HepG2 (cell line): ENCODE measurements at regions not wholly inside any gene's neighbourhood (a gene's known extent, or its start where the extent isn't known, plus 50 kb on each side); places are given as distances from the start of the nearest gene placed in this dataset.

Experiments
- ATAC-seq: fragments of 200-7000 bp; cut with Tn5 transposase; 3 replicates; pipeline ENCODE4 v1.9.1; 2020; ENCODE audit warnings: mild to moderate bottlenecking, moderate library complexity
- BruUV-seq: library from RNA; stranded (reverse); fragments of 400-500 nt; replicated peaks from 2 replicates; lab custom pipeline; 2021; lab: Mats Ljungman, UMichigan
- CTCF ChIA-PET: fragments of 300-600 bp; formaldehyde crosslinking; extraction: SDS; loops from one replicate; lab custom pipeline; 2021; ENCODE audit warnings: low total read pairs, inconsistent platforms, low intra/inter-chr PET ratio; lab: Yijun Ruan, JAX
- POLR2A ChIA-PET: fragments of 350-600 bp; sonication (Branson Sonifier 250); formaldehyde crosslinking; loops from one replicate; lab custom pipeline; 2020; ENCODE audit warnings: antibody characterized with exemption, inconsistent platforms; lab: Yijun Ruan, JAX
- DNase-seq: peaks from one replicate; pipeline ENCODE4 v3.0.0-alpha.2; 2015; ENCODE audit warnings: low spot score
- FAIRE-seq: peaks from 3 replicates; lab custom pipeline; 2011; peaks lifted over from hg19 to GRCh38; lab: Jason Lieb, UNC
- H2AFZ ChIP-seq: one replicate; pipeline ENCODE4 v1.6.1; 2011; ENCODE audit warnings: low read length, inconsistent platforms
- H3K27ac ChIP-seq: fragments of 300-600 bp; 3 replicates; pipeline ENCODE4 v1.8.0; 2011; ENCODE audit warnings: mixed run types, mild to moderate bottlenecking, mixed read lengths, low read length, inconsistent platforms; ENCODE audit not compliant: insufficient read depth; ENCODE audit errors: extremely low read length
- H3K27me3 ChIP-seq, 2 experiments: fragments of 200-600 bp in 1 of 2; 2 replicates in 1 of 2; 3 replicates in 1 of 2; pipeline versions ENCODE4 v1.6.0 to v1.8.0; 2011; ENCODE audit warnings: low read length in 2 of 2, mild to moderate bottlenecking in 2 of 2, moderate library complexity in 2 of 2, inconsistent platforms in 1 of 2; ENCODE audit not compliant: insufficient read depth in 2 of 2, control insufficient read depth in 1 of 2
- H3K36me3 ChIP-seq, 2 experiments: fragments of 200-600 bp in 1 of 2; replicated peaks in 1 of 2; 2 replicates in 1 of 2; 3 replicates in 1 of 2; pipeline versions ENCODE4 v1.5.1 to v1.8.0; 2011; ENCODE audit warnings: low read length in 2 of 2, inconsistent platforms in 1 of 2; ENCODE audit not compliant: insufficient read depth in 2 of 2, control insufficient read depth in 1 of 2
- H3K4me1 ChIP-seq: 2 replicates; pipeline ENCODE4 v1.5.1; 2012; ENCODE audit warnings: low read length, inconsistent platforms; ENCODE audit not compliant: insufficient read depth
- H3K4me2 ChIP-seq: 2 replicates; pipeline ENCODE4 v1.6.0; 2011; ENCODE audit warnings: low read depth, low read length, inconsistent platforms
- H3K4me3 ChIP-seq, 3 experiments: fragments of 200-600 bp in 1 of 3; sonication (generic), shearing (Covaris generic) in 1 of 3; replicated peaks in 1 of 3; 2 replicates each; pipeline ENCODE4 v1.5.1; 2011 to 2016; ENCODE audit warnings: low read length in 3 of 3, inconsistent platforms in 2 of 3, low read depth in 2 of 3, mild to moderate bottlenecking in 2 of 3, control low read depth in 1 of 3, mixed read lengths in 1 of 3; ENCODE audit not compliant: insufficient read depth in 1 of 3
- H3K79me2 ChIP-seq: one replicate; pipeline ENCODE4 v1.6.1; 2011; ENCODE audit warnings: low read length, inconsistent platforms; ENCODE audit not compliant: insufficient read depth
- H3K9ac ChIP-seq: 2 replicates; pipeline ENCODE4 v1.6.0; 2011; ENCODE audit warnings: mild to moderate bottlenecking, low read depth, low read length, inconsistent platforms; ENCODE audit not compliant: insufficient read depth
- H3K9me3 ChIP-seq: 2 replicates; pipeline ENCODE4 v1.5.1; 2012; ENCODE audit warnings: mild to moderate bottlenecking, low read length
- H4K20me1 ChIP-seq: 2 replicates; pipeline ENCODE4 v1.6.0; 2011; ENCODE audit warnings: inconsistent platforms, mild to moderate bottlenecking, low read length, moderate library complexity; ENCODE audit not compliant: insufficient read depth
- HNRNPLL ChIP-seq: fragments of 200-400 bp; formaldehyde crosslinking; IDR thresholded peaks from 2 replicates; pipeline ENCODE4 v1.6.1; 2017; ENCODE audit warnings: mild to moderate bottlenecking, low read depth, low read length; ENCODE audit not compliant: poor library complexity, severe bottlenecking
- KDM5A ChIP-seq: fragments of 200-600 bp; sonication (generic); IDR thresholded peaks from 2 replicates; pipeline ENCODE4 v1.7.0; 2018; ENCODE audit warnings: antibody characterized with exemption, mild to moderate bottlenecking, low read length, borderline replicate concordance
- KLF11 ChIP-seq: IDR thresholded peaks from 2 replicates; pipeline ENCODE4 v1.6.1; 2016; ENCODE audit warnings: missing compliant biosample characterization
- NFIC ChIP-seq: IDR thresholded peaks from 2 replicates; pipeline ENCODE4 v1.6.1; 2012; ENCODE audit warnings: mild to moderate bottlenecking, low read length, inconsistent platforms
- ONECUT2 ChIP-seq: sonication (generic); formaldehyde crosslinking; IDR thresholded peaks from 2 replicates; pipeline ENCODE4 v1.4.0; 2020; ENCODE audit warnings: missing genetic modification reagents
- PRMT3 ChIP-seq: sonication (generic); formaldehyde crosslinking; IDR thresholded peaks from 2 replicates; pipeline ENCODE4 v1.8.1; 2022; ENCODE audit warnings: low read depth, mild to moderate bottlenecking, moderate library complexity, missing genetic modification reagents, borderline replicate concordance
- SOX5 ChIP-seq: IDR thresholded peaks from 2 replicates; pipeline ENCODE4 v1.6.1; 2016; ENCODE audit warnings: borderline replicate concordance
- XRCC5 ChIP-seq: fragments of 200-400 bp; formaldehyde crosslinking; optimal IDR thresholded peaks from 2 replicates; pipeline ENCODE3; 2017; ENCODE audit warnings: mild to moderate bottlenecking, low read length
- ZNF101 ChIP-seq: sonication (generic); formaldehyde crosslinking; IDR thresholded peaks from 2 replicates; pipeline ENCODE4 v1.4.0; 2020; ENCODE audit warnings: mild to moderate bottlenecking, low read depth, missing genetic modification reagents, borderline replicate concordance
- ZNF234 ChIP-seq: sonication (generic); formaldehyde crosslinking; conservative IDR thresholded peaks from 2 replicates; pipeline ENCODE4 v1.5.1; 2020; ENCODE audit warnings: mild to moderate bottlenecking, missing genetic modification reagents
- ZNF468 ChIP-seq: sonication (generic); formaldehyde crosslinking; IDR thresholded peaks from 2 replicates; pipeline ENCODE4 v1.8.0; 2022; ENCODE audit warnings: mild to moderate bottlenecking, moderate library complexity, missing genetic modification reagents
- ZNF567 ChIP-seq: sonication (generic); formaldehyde crosslinking; IDR thresholded peaks from 2 replicates; pipeline ENCODE4 v1.8.1; 2023; ENCODE audit warnings: mild to moderate bottlenecking, missing genetic modification reagents, borderline replicate concordance
- ZNF850 ChIP-seq: sonication (generic); formaldehyde crosslinking; conservative IDR thresholded peaks from 2 replicates; pipeline ENCODE4 v1.9.0; 2021; ENCODE audit warnings: mild to moderate bottlenecking, missing genetic modification reagents
- WGBS: methylation state at CpG from one replicate; pipeline ENCODE4 v1.1.6; 2017; ENCODE audit warnings: low lambda C conversion rate; 5-methylcytosine and 5-hydroxymethylcytosine counted together
- in situ Hi-C: cut with HindIII; loops from 2 replicates; pipeline ENCODE4 v1.10.0; 2017; ENCODE audit warnings: low pct_unique_long_range_greater_than_20kb; ENCODE audit not compliant: extremely low pct_ligation_motif_present
- intact Hi-C: fragments of 100-400 bp; cut with micrococcal nuclease; formaldehyde crosslinking; loops from one replicate; pipeline ENCODE4 v1.10.0; 2022; ENCODE audit not compliant: unreplicated experiment
- TF ChIP-seq, protein P1 (sequence below): sonication (generic); formaldehyde crosslinking; IDR thresholded peaks from 2 replicates; pipeline ENCODE4 v1.5.0; 2020; ENCODE audit warnings: missing genetic modification reagents

DNA sequence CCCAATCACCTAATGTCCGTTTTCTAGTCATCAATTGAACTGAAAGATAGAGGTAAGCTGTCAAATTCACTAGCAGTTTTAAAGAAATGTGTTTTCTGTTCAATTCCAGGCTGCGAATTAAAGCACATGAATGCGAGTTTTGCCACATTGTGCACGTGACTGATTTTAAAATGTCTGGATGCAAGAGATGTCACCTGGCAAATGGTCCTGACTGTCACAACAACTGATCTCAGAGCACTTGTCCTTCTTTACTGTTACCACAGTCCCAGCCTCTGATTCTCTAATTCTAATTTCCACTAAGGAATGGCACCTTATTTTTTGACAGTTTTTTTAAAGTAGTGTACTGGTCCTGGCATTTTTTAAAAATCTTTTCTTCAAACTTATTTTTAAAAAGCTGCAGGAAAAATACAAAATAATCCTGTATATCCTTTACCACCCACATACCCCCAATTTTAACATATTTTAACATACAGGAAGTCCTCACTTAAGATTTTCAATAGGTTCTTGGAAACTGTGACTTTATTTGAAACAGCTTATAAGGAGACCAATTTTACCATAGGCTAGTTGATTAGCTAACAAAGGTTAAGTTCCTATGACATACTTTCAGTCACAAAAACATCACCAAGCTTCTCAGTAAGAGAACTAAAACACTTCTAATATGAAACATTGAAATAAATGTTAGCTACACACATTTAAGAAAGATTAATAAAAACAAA lies 1364.3 kb downstream of the EFNA5 start:
- BruUV-seq: no TSS peak
- no peak overlapping the region for H2AFZ ChIP-seq
- FAIRE-seq (no peak), DNase-seq (no peak), ATAC-seq (no peak)
- in situ Hi-C loops (no loop called here), intact Hi-C loops (no loop called here)
- no peaks in the 10 kb centered on the region for H3K79me2 ChIP-seq
- WGBS: 3% methylated on average over 4 of the region's 4 CpGs
- no peaks in the 10 kb centered on the region for H3K4me1 ChIP-seq
- H3K4me2 ChIP-seq: no peak overlapping the region
- POLR2A ChIA-PET: no interaction called here
- H3K4me3 ChIP-seq: no peak overlapping the region
- no peak overlapping the region for H3K27ac ChIP-seq
- H3K9me3 ChIP-seq: no peaks in the 10 kb centered on the region
- no peaks in the 10 kb centered on the region for H3K27me3 ChIP-seq
- no peaks in the 10 kb centered on the region for H3K36me3 ChIP-seq
- no peaks in the 10 kb centered on the region for H4K20me1 ChIP-seq
- no peak overlapping the region for H3K9ac ChIP-seq
- TF ChIP-seq KDM5A (no peak), ZNF234 (CRISPR knock-in tag) (no peak), SOX5 (no peak), HNRNPLL (no peak), ZNF567 (CRISPR knock-in tag) (no peak), PRMT3 (no peak), XRCC5 (no peak), ZNF101 (CRISPR knock-in tag) (no peak), NFIC (no peak), ZNF468 (CRISPR knock-in tag) (no peak), ONECUT2 (no peak), KLF11 (CRISPR knock-in tag) (no peak), ZNF850 (CRISPR knock-in tag) (no peak)
- TF ChIP-seq, protein P1, sequence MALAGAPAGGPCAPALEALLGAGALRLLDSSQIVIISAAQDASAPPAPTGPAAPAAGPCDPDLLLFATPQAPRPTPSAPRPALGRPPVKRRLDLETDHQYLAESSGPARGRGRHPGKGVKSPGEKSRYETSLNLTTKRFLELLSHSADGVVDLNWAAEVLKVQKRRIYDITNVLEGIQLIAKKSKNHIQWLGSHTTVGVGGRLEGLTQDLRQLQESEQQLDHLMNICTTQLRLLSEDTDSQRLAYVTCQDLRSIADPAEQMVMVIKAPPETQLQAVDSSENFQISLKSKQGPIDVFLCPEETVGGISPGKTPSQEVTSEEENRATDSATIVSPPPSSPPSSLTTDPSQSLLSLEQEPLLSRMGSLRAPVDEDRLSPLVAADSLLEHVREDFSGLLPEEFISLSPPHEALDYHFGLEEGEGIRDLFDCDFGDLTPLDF: no peak
- CTCF ChIA-PET: no interaction called here
